HCT116 (cell line): ENCODE measurements at regions not wholly inside any gene's neighbourhood (a gene's known extent, or its start where the extent isn't known, plus 50 kb on each side); places are given as distances from the start of the nearest gene placed in this dataset.

ENCODE experiments used
- ATAC-seq: fragments of 200-7000 bp; cut with Tn5 transposase; 2 replicates; pipeline ENCODE4 v1.9.1; 2020; ENCODE audit warnings: mild to moderate bottlenecking, moderate library complexity
- BruUV-seq: library from RNA; stranded (reverse); fragments of 400-500 nt; replicated peaks from 2 replicates; lab custom pipeline; 2021; lab: Mats Ljungman, UMichigan
- CTCF ChIA-PET: fragments of 300-600 bp; sonication (Branson Sonifier 250); formaldehyde crosslinking; loops from one replicate; lab custom pipeline; 2021; ENCODE audit warnings: antibody characterized with exemption; lab: Charles Lee
- POLR2A ChIA-PET: fragments of 300-600, 350-600 bp; sonication (Branson Sonifier 250); formaldehyde crosslinking; loops from one replicate; lab custom pipeline; 2021; ENCODE audit warnings: antibody characterized with exemption; lab: Charles Lee
- RAD21 ChIA-PET, 2 experiments: fragments of 300-600 bp; sonication (Branson Sonifier 250); formaldehyde crosslinking; loops; one replicate each; lab custom pipeline; 2023; ENCODE audit warnings: low total read pairs in 2 of 2; ENCODE audit not compliant: uncharacterized antibody in 2 of 2, unreplicated experiment in 2 of 2, low non-redundant PET in 1 of 2; lab: Charles Lee
- DNase-seq: peaks from one replicate; pipeline ENCODE4 v3.0.0-alpha.2; 2010; ENCODE audit warnings: low read depth, low spot score
- H2AFZ ChIP-seq: fragments of 200-600 bp; shearing (Covaris generic), sonication (generic); 2 replicates; pipeline ENCODE4 v1.6.1; 2017; ENCODE audit warnings: low read depth, mixed run types, mixed read lengths, antibody characterized with exemption, low read length; ENCODE audit not compliant: poor library complexity, severe bottlenecking
- H3K27ac ChIP-seq: 2 replicates; pipeline ENCODE4 v1.5.1; 2012; ENCODE audit warnings: low read depth, low read length
- H3K27me3 ChIP-seq: fragments of 200-600 bp; sonication (generic); 2 replicates; pipeline ENCODE4 v1.6.1; 2016; ENCODE audit warnings: mixed run types, low read length, mixed read lengths; ENCODE audit not compliant: insufficient read depth
- H3K36me3 ChIP-seq, 2 experiments: fragments of 200-500 bp in 1 of 2; fragments of 200-600 bp in 1 of 2; sonication (Bioruptor generic) in 1 of 2; sonication (generic) in 1 of 2; 2 replicates each; pipeline versions ENCODE4 v1.5.1 to v1.6.1; 2014 to 2016; ENCODE audit warnings: low read length in 2 of 2, inconsistent platforms in 1 of 2, mixed read lengths in 1 of 2, mixed run types in 1 of 2; ENCODE audit not compliant: insufficient read depth in 2 of 2, control insufficient read depth in 1 of 2
- H3K4me1 ChIP-seq, 2 experiments: fragments of 200-600 bp in 1 of 2; sonication (generic) in 1 of 2; 2 replicates each; pipeline versions ENCODE4 v1.5.1 to v1.6.1; 2012 to 2017; ENCODE audit warnings: low read length in 2 of 2, inconsistent platforms in 1 of 2, mild to moderate bottlenecking in 1 of 2, mixed read lengths in 1 of 2, mixed run types in 1 of 2, moderate library complexity in 1 of 2; ENCODE audit not compliant: insufficient read depth in 2 of 2, control insufficient read depth in 1 of 2
- H3K4me2 ChIP-seq: fragments of 200-600 bp; sonication (generic); 2 replicates; pipeline ENCODE4 v1.6.1; 2017; ENCODE audit warnings: mixed run types, low read length, mixed read lengths
- H3K4me3 ChIP-seq, 2 experiments: fragments of 200-600 bp in 1 of 2; sonication (generic) in 1 of 2; replicated peaks in 1 of 2; 2 replicates each; pipeline ENCODE4 v1.5.1; 2011 to 2016; ENCODE audit warnings: low read length in 2 of 2, control low read depth in 1 of 2, low read depth in 1 of 2, mild to moderate bottlenecking in 1 of 2, mixed read lengths in 1 of 2, mixed run types in 1 of 2
- H3K79me2 ChIP-seq: fragments of 200-600 bp; sonication (generic); 2 replicates; pipeline ENCODE4 v1.6.1; 2017; ENCODE audit warnings: mild to moderate bottlenecking, mixed run types, low read length, moderate library complexity, mixed read lengths; ENCODE audit not compliant: insufficient read depth
- H3K9ac ChIP-seq: fragments of 200-600 bp; sonication (generic); 2 replicates; pipeline ENCODE4 v1.6.1; 2016; ENCODE audit warnings: low read length, mixed read lengths
- H3K9me2 ChIP-seq: fragments of 200-600 bp; sonication (generic), shearing (Covaris generic); 2 replicates; pipeline ENCODE4 v1.6.1; 2017; ENCODE audit warnings: mixed run types, mild to moderate bottlenecking, moderate library complexity; ENCODE audit not compliant: insufficient read depth
- H3K9me3 ChIP-seq, 2 experiments: fragments of 200-500 bp in 1 of 2; fragments of 200-600 bp in 1 of 2; sonication (Bioruptor generic) in 1 of 2; sonication (generic) in 1 of 2; 2 replicates each; pipeline ENCODE4 v1.6.1; 2014 to 2017; ENCODE audit warnings: low read length in 2 of 2, mixed read lengths in 2 of 2, inconsistent platforms in 1 of 2, low read depth in 1 of 2, mild to moderate bottlenecking in 1 of 2, mixed run types in 1 of 2, moderate library complexity in 1 of 2; ENCODE audit not compliant: control insufficient read depth in 1 of 2, insufficient read depth in 1 of 2
- H4K20me1 ChIP-seq: fragments of 200-600 bp; sonication (generic), shearing (Covaris generic); 2 replicates; pipeline ENCODE4 v1.6.1; 2017; ENCODE audit warnings: mixed run types, mild to moderate bottlenecking, moderate library complexity; ENCODE audit not compliant: insufficient read depth
- ATF3 ChIP-seq: IDR thresholded peaks from 2 replicates; pipeline ENCODE4 v1.6.1; 2012
- CBX3 ChIP-seq: IDR thresholded peaks from 2 replicates; pipeline ENCODE4 v1.6.1; 2012; ENCODE audit warnings: low read depth
- CTCF ChIP-seq, 3 experiments: fragments of 200-600 bp in 1 of 3; sonication (generic) in 1 of 3; IDR thresholded peaks in 2 of 3; conservative IDR thresholded peaks in 1 of 3; 2 replicates each; pipeline ENCODE4 v1.5.1; 2012 to 2017; ENCODE audit warnings: low read depth in 2 of 3, low read length in 2 of 3, antibody characterized with exemption in 1 of 3, borderline replicate concordance in 1 of 3, control low read depth in 1 of 3, mild to moderate bottlenecking in 1 of 3, mixed read lengths in 1 of 3, mixed run types in 1 of 3, moderate library complexity in 1 of 3; ENCODE audit not compliant: insufficient read depth in 1 of 3
- EGR1 ChIP-seq: IDR thresholded peaks from 2 replicates; pipeline ENCODE4 v1.6.1; 2012; ENCODE audit warnings: low read depth
- EZH2 ChIP-seq: fragments of 200-600 bp; sonication (generic); IDR thresholded peaks from 2 replicates; pipeline ENCODE4 v1.6.1; 2017; ENCODE audit warnings: antibody characterized with exemption, mixed run types
- FOSL1 ChIP-seq: IDR thresholded peaks from 2 replicates; pipeline ENCODE4 v1.6.1; 2012; ENCODE audit warnings: low read depth
- RAD21 ChIP-seq: IDR thresholded peaks from 2 replicates; pipeline ENCODE4 v1.6.1; 2012; ENCODE audit warnings: low read depth, mild to moderate bottlenecking
- SIN3A ChIP-seq: IDR thresholded peaks from 2 replicates; pipeline ENCODE4 v1.6.1; 2012; ENCODE audit warnings: low read depth
- TCF7L2 ChIP-seq: IDR thresholded peaks from 2 replicates; pipeline ENCODE4 v1.7.0; 2011; ENCODE audit warnings: borderline replicate concordance, inconsistent platforms; ENCODE audit not compliant: insufficient read depth, insufficient read length; ENCODE audit errors: extremely low read depth
- ZFX ChIP-seq: fragments of 450-650 bp; IDR thresholded peaks from 2 replicates; pipeline ENCODE4 v1.6.1; 2017
- ZNF274 ChIP-seq: fragments of 200-500 bp; sonication (Bioruptor generic); IDR thresholded peaks from 2 replicates; pipeline ENCODE4 v1.6.1; 2014; ENCODE audit warnings: mild to moderate bottlenecking, low read depth, low read length, inconsistent platforms
- intact Hi-C: fragments of 100-400 bp; cut with micrococcal nuclease; formaldehyde crosslinking; loops from 2 replicates; pipeline ENCODE4 v1.10.0; 2022

- no peak for ATAC-seq
- H3K9ac ChIP-seq = no peak overlapping the region
- no TSS peak for BruUV-seq
- DNase-seq = no peak
- CTCF ChIA-PET = no interaction called here
- H3K4me3 ChIP-seq = no peak overlapping the region
- TF ChIP-seq TCF7L2 (no peak), CTCF (IDR thresholded peaks at IDR 0.05 in 2 of 3, conservative IDR thresholded peaks at IDR 0.05 in 1 of 3; ENCODE audit: borderline replicate concordance in 1 of 3, insufficient read depth in 1 of 3, low read depth in 2 of 3, low read length in 2 of 3) (no peak), SIN3A (no peak), RAD21 (no peak)
- TF ChIP-seq, all 23 proteins: peak for 0
- Histone ChIP-seq H3K9me3 (no peaks in the 10 kb centered on the region), H3K79me2 (no peaks in the 10 kb centered on the region), H4K20me1 (no peaks in the 10 kb centered on the region), H3K9me2 (no peaks in the 10 kb centered on the region), H3K27ac (no peak overlapping the region), H3K4me2 (no peak overlapping the region), H3K4me1 (no peaks in the 10 kb centered on the region), H2AFZ (no peak overlapping the region), H3K27me3 (no peaks in the 10 kb centered on the region), H3K36me3 (no peaks in the 10 kb centered on the region)
- intact Hi-C loops = no loop called here
- ChIA-PET POLR2A (no interaction called here), RAD21 (no interaction called here)
These were observed 128.4 kb upstream of the PPP2R2D start for GRCh38 chr10:131772441-131772840.

GRCh38 chr10:131773370-131774343 lies 127.2 kb upstream of the PPP2R2D start:
- Histone ChIP-seq H3K27ac (no peak overlapping the region), H3K4me1 (no peaks in the 10 kb centered on the region), H4K20me1 (no peaks in the 10 kb centered on the region), H3K9me3 (no peaks in the 10 kb centered on the region), H3K79me2 (no peaks in the 10 kb centered on the region), H2AFZ (no peak overlapping the region), H3K4me3 (no peak overlapping the region), H3K9me2 (no peaks in the 10 kb centered on the region), H3K27me3 (no peaks in the 10 kb centered on the region), H3K4me2 (no peak overlapping the region), H3K36me3 (no peaks in the 10 kb centered on the region), H3K9ac (no peak overlapping the region)
- ChIA-PET POLR2A (no interaction called here), CTCF (no interaction called here), RAD21 (no interaction called here)
- DNase-seq (no peak), ATAC-seq (no peak)
- TF ChIP-seq CTCF (IDR thresholded peaks at IDR 0.05 in 2 of 3, conservative IDR thresholded peaks at IDR 0.05 in 1 of 3; ENCODE audit: borderline replicate concordance in 1 of 3, insufficient read depth in 1 of 3, low read depth in 2 of 3, low read length in 2 of 3) (no peak), FOSL1 (no peak), RAD21 (no peak), ZNF274 (no peak), EZH2 (no peak), ZFX (no peak), ATF3 (no peak), CBX3 (no peak), EGR1 (no peak)
- BruUV-seq = no TSS peak
- intact Hi-C loops = no loop called here
